ENCODE measurements at regions not wholly inside any gene's neighbourhood (a gene's known extent, or its start where the extent isn't known, plus 50 kb on each side); places are given as distances from the start of the nearest gene placed in this dataset.

DNA sequence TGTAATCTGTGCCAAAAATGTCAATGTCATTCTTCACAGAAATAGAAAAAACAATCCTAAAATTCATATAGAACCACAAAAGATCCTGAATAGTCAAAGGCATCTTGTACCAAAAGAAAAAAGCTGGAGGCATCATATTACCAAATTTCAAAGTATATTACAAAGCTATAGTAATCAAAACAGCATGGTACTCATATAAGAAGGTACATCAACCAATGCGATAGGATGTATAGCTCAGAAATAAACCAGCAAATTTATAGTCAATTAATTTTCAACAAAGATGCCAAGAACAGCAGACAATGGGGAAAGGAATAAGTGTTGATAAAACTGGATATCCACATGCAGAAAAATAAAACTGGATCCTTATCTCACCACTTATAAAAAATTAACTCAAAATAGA is 150.5 kb upstream of the PRICKLE2 start:
- Histone ChIP-seq H3K36me3 (no peaks in the 10 kb centered on the region), H3K27ac (no peak overlapping the region), H3K9me3 (no peaks in the 10 kb centered on the region), H3K4me1 (no peaks in the 10 kb centered on the region), H3K4me3 (replicated peaks in 1 of 3) (no peak overlapping the region), H3K27me3 (no peaks in the 10 kb centered on the region)
- TF ChIP-seq, protein P1, sequence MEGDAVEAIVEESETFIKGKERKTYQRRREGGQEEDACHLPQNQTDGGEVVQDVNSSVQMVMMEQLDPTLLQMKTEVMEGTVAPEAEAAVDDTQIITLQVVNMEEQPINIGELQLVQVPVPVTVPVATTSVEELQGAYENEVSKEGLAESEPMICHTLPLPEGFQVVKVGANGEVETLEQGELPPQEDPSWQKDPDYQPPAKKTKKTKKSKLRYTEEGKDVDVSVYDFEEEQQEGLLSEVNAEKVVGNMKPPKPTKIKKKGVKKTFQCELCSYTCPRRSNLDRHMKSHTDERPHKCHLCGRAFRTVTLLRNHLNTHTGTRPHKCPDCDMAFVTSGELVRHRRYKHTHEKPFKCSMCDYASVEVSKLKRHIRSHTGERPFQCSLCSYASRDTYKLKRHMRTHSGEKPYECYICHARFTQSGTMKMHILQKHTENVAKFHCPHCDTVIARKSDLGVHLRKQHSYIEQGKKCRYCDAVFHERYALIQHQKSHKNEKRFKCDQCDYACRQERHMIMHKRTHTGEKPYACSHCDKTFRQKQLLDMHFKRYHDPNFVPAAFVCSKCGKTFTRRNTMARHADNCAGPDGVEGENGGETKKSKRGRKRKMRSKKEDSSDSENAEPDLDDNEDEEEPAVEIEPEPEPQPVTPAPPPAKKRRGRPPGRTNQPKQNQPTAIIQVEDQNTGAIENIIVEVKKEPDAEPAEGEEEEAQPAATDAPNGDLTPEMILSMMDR (IDR thresholded peaks at IDR 0.05): no peak
- TF ChIP-seq POLR2A (IDR thresholded peaks at IDR 0.05): no peak
- no peak for DNase-seq
- WGBS, 2 donors: 94 to 96% methylated on average over 1 of the region's 1 CpG
- intact Hi-C loops (cut with DNase I): no loop called here

DNA sequence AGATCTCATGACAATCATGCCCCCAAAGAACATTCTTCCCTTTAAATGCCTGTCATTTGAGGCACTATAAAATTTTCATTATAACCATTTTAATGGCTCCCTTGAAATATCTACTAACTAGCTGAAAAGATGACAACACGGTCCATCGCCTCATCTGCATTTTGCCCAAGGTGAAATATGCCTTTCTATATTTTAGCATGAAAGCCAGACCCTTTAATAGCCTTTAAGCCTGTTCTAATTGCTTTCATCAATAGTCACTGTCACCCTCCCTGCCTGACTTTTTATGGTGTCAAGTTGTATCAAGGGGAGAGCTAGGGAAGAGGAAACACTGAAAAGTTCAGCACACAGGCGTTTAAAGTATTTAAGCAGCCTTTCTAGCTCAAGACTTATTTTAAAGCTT is 144.1 kb upstream of the PRICKLE2 start:
- Histone ChIP-seq H3K4me3 (replicated peaks in 1 of 3) (no peak overlapping the region), H3K9me3 (no peaks in the 10 kb centered on the region), H3K27me3 (no peaks in the 10 kb centered on the region), H3K27ac (no peak overlapping the region), H3K4me1 (no peaks in the 10 kb centered on the region), H3K36me3 (no peaks in the 10 kb centered on the region)
- no peak for DNase-seq
- 94 to 95% methylated on average over 3 of the region's 3 CpGs for WGBS, 2 donors
- no peak for TF ChIP-seq POLR2A (IDR thresholded peaks at IDR 0.05)
- TF ChIP-seq, protein P1 (IDR thresholded peaks at IDR 0.05): no peak
- intact Hi-C loops (cut with DNase I): no loop called here

DNA sequence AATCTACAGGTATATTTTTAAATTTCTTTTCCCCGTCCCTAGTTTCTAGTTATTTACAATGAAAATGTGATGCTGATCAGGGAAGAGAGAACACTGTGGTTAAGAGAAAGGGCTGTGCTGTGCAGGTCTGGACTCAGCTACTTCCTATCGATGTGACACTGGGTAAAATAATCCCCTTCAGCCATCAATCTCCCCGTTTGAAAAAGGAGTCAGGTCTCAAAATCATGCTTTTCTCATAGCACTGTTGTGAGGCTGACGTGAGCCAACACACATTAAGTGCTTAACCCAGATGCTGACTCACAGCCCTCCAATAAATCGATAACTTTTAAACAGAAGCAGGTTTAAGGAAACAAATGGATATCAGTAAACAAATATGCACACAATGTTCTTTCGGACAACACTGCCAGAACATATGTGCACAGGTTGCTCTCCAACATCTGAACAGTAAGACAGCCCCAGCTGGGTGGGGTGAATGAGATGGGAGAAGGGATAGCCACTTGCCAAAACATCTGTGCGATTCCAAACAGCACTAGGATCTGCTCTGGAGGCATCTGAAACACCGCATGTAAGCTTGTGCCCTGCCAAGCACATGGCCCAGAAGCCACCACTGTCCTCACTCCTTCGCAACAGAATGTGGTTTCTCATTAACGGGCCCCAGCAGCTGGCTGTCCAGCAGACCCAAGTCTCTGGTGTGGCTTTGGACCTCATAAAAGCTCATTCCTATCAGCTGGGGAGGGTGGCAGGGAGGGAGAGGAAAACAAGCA is 143.2 kb upstream of the PRICKLE2 start:
- H3K4me3 ChIP-seq (replicated peaks in 1 of 3): no peak overlapping the region
- no peak overlapping the region for H3K27ac ChIP-seq
- DNase-seq: no peak
- no peaks in the 10 kb centered on the region for H3K4me1 ChIP-seq
- WGBS, 2 donors: 77 to 87% methylated on average over 10 of the region's 10 CpGs
- no peaks in the 10 kb centered on the region for H3K9me3 ChIP-seq
- intact Hi-C loops (cut with DNase I): no loop called here
- no peaks in the 10 kb centered on the region for H3K36me3 ChIP-seq
- TF ChIP-seq POLR2A (IDR thresholded peaks at IDR 0.05): no peak
- H3K27me3 ChIP-seq: no peaks in the 10 kb centered on the region

DNA sequence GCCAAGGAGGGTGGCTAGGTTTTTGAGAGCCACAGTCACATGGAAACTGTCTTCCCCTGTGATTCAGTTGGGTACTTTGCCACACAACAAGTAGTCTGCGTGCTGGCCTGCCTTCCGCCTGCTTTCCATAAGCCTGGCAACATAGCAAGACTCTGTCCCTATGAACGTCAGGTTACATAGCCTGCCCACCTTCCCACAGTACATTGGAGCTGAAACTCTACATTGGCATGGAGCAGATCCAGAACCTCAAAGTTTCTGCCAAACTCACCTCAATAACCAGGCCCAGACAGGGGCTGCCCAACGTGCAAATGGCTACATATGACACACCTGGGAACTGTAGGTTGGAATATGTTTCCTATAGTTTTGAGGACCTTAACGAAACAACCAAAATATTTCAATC is 140.6 kb upstream of the PRICKLE2 start:
- Histone ChIP-seq H3K4me1 (no peaks in the 10 kb centered on the region), H3K9me3 (no peaks in the 10 kb centered on the region), H3K27ac (no peak overlapping the region), H3K27me3 (no peaks in the 10 kb centered on the region), H3K36me3 (no peaks in the 10 kb centered on the region), H3K4me3 (replicated peaks in 1 of 3) (no peak overlapping the region)
- WGBS, 2 donors: 91 to 92% methylated on average over 5 of the region's 5 CpGs
- no peak for TF ChIP-seq POLR2A (IDR thresholded peaks at IDR 0.05)
- TF ChIP-seq, protein P1 (IDR thresholded peaks at IDR 0.05): no peak
- no peak for DNase-seq
- intact Hi-C loops (cut with DNase I): no loop called here

DNA sequence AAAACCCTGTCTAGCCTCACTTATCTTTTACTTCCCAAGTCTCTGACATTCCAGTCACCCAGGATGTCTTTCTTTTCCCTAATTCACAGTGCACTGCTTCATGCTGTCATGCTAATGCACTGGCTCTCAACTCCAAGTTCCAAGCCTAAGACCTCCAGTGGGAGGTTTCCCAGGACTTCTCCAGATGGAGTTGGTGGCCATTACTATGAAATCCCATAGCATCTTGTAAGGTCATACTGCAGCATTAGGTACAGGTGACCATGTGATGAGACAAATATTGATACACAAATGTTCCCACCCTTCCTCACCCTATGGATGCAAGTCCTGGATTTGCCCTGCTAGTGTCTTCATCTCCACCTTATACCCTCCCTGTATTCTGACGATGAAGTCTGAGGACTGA is 138.6 kb upstream of the PRICKLE2 start:
- Histone ChIP-seq H3K27ac (no peak overlapping the region), H3K27me3 (no peaks in the 10 kb centered on the region), H3K9me3 (no peaks in the 10 kb centered on the region), H3K4me3 (replicated peaks in 1 of 3) (no peak overlapping the region), H3K4me1 (no peaks in the 10 kb centered on the region), H3K36me3 (no peaks in the 10 kb centered on the region)
- TF ChIP-seq, protein P1 (IDR thresholded peaks at IDR 0.05): no peak
- no peak for TF ChIP-seq POLR2A (IDR thresholded peaks at IDR 0.05)
- DNase-seq: no peak
- WGBS, 2 donors: 96 to 100% methylated on average over 1 of the region's 1 CpG
- intact Hi-C loops (cut with DNase I): no loop called here
